Medulla oblongata (tissue), 1 donor: ENCODE measurements at regions not wholly inside any gene's neighbourhood (a gene's known extent, or its start where the extent isn't known, plus 50 kb on each side); places are given as distances from the start of the nearest gene placed in this dataset.
A peak's percentile ranks its signal among the peaks of the same experiment; 100 is the strongest.

Source experiments
- DNase-seq: peaks from one replicate; pipeline ENCODE4 v3.0.0-alpha.2; 2015; ENCODE audit errors: extremely low spot score

DNA sequence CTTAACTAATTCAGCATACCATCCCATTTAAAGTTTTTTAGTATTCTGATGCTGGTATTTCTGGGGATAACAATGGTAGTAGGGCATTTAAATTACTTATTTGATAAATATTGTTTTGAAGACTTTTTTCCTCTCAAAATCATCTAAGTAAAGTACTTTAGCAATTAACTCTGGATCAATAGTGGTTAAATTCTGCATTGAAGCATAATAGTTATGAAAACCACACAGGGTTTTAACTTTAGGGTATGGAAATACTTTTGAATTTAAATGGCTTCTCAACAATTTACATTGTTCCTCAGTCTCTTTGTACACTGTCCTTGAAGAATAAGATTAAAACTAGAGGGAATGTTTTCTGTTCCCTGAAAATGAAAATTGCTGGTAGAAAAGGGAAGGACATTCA, 202.6 kb upstream of the STEAP4 start:
- no peak for DNase-seq

DNA sequence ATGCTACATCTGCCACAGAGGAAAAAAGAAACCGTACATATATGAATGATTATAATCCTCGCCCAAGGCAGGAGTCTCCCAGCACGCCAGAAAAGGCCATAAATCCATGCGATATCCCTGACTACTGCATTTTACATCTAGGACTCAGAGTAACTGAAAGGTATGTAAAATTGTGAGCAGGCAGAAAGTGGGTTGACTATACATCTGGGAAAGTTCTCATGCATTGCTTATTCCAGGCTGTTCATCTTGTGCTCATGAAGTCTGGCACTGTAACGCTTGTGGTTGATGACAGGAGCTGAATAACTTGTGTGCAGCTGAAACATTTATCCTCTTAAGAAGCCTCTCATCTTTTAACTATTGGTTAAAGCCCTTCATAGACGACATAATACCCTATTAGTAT, 193.4 kb upstream of the STEAP4 start:
- DNase-seq: no peak

DNA sequence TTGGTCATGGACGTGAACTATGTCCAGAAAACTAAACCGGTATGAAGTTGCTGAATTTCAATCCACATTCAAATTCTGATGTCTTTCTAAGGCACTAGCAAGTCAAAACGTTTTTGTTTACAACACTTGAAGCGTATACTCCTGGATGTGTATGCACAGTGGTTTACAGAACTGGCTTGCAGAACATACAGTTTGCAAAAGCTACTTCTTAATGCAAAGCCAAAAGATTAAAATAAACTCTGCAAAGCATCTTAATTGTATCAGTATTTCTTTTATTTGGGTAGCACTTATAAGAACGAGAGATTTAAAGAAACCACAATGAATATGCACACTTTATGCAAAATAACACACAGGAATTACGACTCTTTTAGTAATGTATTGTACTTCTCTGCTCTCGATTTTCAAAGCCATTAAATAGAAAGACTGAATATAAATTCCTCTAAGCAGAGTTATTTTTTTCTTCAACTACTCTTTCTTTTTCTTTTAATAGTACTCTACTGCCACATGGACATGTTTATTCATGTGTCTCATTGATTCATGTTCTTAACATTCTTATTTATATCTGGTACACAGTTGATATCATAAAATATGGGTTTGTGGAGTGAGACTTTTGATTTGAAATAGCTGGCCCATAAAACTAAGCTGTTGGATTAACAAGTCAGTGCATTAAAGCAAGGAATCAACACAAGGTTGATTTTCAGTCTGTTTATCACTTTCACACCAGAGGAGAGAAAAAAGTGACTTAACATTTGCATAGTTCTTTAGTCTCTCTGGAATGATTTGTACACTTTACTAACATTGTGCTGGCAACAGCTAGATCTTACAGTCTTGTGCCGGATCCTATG, 189.4 kb upstream of the STEAP4 start:
- no peak for DNase-seq

DNA sequence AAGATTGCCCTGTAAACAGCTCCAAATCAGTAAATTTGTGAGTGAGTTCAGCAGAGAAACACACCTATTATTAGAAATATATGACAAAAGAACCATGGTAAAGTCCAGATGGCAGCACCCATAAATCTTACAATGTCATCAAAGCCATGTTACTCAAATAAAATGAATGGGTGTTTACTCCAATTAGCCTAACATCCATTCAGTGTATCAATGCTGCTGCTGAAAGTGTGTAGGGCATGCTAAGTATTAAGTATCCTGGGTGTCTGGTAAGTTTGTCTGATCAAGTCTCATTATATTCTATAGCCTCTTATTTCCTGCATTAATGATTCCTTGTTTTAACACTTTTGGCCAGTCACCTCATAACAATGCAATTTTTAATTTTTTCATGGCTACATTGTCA, 185.5 kb upstream of the STEAP4 start:
- no peak for DNase-seq

DNA sequence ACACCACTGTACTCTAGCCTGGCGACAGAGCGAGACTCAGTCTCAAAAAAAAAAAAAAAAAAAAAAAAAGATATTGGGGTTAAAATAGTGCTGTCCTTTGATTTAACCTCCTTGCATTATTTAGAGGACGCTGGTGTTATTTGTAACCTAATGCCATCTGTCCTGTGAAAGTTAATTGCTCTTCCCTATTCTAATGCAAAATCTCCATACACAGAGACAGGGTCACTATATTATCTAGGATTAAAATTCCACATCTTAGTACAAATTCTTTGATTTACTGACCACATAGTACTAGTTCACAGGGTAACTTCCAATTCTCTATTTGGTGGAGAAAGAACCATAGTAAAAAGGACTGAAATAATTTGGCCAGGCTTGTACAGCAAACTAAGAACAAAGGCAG, 184.2 kb upstream of the STEAP4 start:
- DNase-seq: no peak

DNA sequence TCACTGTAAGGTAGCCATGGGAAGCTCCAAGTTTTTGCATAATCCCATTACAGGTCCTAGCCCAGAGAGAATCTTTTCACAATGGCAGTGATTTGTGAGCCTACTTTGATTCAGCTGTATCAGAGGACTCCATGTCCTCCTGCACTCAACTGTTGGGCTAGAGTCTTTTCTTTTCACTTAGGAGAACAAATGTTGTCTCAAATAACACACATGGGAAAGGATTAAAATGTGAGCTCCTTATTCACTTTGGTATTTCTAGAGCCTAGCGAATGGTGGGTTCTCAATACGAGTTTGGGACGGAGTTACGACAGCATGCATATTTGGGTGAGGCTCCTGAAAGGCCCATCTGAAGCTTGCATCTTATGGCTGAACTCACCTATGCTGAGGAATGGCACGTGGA, 183.5 kb upstream of the STEAP4 start:
- no peak for DNase-seq

DNA sequence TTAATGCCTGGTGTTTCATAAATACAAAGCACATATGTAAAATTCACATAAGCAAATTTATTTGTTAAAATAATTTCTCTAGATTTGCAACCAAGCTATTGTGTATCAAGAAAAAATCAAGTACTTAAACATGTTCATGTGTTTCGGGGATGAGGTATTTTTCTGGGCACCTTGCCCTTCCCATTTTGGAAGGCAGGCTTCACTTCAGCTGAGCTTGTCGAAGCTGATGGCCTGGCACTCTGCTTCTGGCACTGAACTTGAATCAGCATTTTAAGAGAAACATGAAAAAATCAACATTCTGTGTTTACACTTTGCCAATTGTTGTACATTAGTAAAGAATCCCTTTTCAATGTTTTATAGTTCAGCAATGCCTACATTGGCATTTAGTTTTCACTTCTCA, 179.1 kb upstream of the STEAP4 start:
- DNase-seq: peak; percentile 23

DNA sequence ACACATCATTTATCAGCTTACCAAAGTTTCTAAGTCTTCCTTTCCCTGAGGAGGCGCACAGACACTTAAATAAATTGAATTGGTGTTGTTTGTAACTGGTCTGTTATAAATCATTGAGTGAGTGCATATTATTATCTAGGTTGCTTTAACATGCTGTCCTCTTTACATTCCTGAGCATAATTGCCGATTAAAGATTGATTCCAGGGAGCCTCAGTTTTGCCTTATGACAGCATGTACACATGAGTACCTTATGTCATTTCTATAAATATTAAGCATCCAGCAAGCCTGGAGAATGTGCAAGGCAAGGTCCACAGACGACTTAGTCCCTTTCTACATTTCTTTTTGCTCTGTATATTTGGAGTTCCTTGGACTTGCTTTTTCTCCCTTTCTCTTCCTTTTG, 177.9 kb upstream of the STEAP4 start:
- no peak for DNase-seq

DNA sequence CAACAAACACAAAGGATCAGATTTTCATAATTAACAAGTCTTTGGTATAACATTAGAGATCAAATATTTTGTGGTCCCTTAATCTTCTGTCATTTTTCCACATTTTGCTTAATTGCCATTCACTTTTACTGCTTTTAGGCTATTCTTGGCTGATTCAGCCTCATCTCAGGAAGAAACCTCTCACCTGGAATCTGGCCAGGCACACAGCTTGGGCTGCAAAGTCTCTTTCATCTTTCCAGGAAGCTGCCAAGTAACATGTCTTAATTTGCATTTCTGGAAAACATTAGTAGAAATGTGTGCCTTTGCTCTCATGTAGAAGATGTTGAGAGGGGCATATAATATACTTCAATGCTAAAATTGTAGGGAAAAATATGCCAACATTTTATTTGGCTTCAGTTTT, 174.2 kb upstream of the STEAP4 start:
- DNase-seq: peak; percentile 80

DNA sequence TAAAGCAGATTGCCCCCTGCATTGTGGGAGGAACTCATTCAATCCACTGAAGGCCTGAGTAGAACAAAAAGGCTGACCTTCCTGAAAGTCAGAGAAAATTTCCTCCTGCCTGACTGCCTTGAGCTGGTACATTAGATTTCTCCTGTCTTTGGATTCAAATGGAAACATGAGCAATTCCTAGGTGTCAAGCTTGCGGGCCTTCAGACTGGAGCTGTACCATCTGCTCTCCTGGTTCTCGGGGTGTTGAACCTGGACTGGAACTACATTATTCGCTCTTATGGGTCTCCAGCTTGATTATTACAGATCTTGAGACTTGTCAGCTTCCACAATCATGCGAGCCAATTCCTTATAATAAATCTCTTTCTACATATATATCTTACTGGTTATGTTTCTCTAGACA, 173.6 kb upstream of the STEAP4 start:
- DNase-seq: no peak

DNA sequence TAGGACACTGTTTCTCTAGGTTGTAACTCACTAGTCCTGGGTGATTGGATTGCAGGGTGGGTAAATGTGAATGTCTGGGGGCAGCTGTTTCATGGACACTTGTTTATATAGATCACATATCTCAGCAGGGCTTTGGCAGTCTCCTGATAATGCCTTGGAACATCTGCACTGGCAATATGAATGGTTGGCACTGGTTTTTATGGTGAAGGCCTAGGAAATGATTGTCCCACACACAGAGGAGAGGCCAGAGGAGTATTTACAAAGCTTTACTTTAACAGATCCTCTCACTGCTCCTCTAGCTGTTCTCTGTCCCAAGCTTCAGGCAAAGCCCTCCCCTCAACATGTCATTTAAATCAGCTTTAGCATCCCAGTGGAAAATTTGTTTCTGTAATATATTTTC, 171.3 kb upstream of the STEAP4 start:
- no peak for DNase-seq

DNA sequence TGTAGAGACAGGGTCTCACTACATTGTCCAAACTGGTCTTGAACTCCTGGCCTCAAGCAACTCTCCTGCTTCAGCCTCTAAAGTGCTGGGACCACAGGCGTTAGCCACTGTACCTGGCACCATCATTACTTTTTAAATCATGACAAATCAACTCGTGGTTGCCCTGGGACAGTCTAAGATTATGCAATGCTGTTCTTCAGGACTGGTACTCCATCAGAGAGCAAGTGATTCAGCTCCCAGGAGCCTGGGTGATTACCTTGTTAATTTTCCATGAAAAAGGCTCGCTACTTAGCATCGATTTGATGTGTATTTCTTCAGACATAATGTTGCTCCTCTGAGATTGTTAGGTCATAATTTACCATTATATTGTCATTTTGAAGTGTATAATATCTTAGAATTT, 158.9 kb upstream of the STEAP4 start:
- DNase-seq: no peak

DNA sequence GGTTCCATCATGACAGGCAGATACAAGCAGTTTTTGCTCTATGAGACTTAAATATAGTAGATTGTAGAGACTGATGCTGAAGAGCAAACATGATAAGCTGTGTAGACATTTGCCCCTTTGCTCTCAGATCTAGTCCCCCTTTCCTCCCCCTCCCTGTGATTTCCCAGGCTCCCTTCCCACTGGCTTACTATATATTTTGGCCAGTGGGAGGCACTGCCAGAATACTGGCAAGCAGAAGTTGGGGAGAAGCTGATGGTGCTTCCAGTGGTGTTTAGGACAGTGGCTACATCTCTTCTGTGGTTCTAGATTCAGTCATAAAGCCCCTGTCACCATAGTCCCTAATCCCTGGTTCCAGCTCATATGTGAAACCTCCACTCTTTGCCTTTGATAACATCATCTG, 156.1 kb upstream of the STEAP4 start:
- DNase-seq: no peak

DNA sequence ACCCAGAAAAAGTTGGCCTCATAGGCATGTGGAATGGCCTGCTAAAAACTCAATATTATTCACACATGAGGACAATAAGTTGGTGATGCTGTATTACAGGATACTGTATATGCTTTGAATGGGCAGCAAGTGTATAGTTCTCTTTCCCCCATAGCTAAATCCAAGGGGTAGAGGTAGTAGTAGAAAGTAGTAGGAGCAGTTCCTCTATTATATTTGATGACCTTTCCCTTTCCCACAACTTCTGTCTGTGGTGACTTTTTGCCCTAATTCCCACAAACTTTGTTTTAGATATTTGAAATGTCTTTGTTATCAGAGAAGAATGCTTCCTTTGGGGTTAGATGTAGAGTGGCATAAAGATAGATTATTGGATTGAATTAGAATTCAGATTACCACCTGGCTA, 154.0 kb upstream of the STEAP4 start:
- no peak for DNase-seq

DNA sequence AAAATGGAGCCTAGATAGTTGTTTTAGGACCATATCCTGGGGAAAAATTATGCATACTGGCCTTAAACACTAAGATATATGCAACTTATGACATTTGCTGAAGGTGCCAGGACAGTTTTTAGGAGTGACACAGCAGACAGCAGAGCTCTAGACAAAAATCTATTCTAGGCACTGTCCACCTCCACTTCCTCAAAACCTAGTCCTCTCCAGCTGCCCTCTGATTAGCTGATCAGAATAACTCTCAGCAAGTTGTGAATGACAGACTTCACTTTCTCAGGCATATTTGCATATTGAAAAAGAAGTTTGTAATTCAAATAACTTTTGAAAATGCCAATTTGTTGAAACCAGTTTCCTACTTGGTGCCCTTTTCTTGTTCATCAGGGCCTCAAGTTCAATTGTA, 152.3 kb upstream of the STEAP4 start:
- peak; percentile 10 for DNase-seq

DNA sequence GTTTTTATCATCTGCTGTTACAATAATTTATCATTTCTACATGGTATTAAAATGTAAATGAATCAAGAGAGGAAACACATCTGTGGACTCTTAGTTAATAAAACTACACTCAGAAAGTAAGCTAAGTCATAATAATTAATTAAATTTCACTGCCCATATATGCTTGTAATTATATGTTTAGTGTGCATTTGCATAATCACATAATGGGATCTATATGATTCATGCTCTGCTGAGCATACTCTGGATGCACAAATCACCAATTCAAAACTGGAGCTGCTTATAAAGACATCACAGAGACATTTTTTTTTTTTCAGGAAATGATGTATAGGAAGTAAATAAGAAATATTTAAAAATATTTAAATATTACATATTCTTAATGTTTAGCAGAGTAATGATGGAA, 151.6 kb upstream of the STEAP4 start:
- no peak for DNase-seq

DNA sequence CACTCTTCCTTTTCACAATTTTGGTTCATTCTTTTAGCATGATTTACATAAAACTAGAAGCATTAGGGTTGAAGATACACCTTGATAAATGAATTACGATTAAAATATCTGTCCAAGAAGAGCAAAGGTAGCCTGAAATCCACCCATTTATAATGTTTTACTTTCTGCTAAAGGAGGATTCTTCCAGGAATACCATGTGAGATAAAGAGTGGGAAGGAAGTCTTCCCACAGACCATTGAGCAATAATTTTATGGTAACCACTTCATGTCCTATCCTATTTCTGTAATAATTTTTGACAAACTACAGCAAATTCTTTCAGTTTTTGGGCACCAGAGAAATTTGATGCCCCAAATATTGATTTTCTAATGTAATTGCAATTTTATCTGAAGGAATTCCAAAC, 150.6 kb upstream of the STEAP4 start:
- DNase-seq: no peak

DNA sequence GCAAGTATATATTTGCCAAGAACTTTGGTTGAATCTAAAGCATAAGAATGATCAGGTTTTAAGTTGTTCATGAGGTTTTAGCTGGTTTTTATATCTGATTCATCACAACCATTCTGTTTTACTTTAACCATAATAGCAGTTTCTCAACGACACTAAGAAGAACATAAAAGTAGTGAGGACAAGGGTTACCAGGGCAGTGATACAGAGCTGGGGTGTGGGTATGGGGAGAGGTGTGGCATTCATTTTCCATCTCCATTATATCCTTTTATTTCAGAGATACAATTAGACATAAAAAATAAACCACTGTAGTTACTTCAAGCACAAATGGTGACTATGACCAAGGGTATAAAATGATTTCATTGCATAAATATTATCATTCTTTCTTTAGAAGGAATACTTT, 149.8 kb upstream of the STEAP4 start:
- DNase-seq: no peak

DNA sequence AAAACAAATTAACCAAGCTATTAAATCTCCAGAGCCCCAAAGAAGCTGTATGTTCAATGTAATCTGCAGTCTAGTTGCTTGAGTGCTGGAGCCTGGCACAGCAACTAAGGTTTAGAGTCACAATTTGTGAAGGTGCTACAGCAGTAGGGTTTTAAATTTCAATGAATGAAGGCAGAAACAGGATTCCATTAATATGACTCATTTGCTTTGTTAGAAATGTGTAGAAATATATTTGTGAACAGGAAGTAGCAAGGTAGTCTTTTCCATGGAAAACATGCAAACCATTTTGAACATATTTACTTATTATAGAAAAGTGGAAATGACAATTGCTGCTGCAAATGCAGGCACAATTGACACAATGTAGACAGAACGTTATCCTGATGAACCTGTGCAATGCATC, 149.0 kb upstream of the STEAP4 start:
- no peak for DNase-seq

DNA sequence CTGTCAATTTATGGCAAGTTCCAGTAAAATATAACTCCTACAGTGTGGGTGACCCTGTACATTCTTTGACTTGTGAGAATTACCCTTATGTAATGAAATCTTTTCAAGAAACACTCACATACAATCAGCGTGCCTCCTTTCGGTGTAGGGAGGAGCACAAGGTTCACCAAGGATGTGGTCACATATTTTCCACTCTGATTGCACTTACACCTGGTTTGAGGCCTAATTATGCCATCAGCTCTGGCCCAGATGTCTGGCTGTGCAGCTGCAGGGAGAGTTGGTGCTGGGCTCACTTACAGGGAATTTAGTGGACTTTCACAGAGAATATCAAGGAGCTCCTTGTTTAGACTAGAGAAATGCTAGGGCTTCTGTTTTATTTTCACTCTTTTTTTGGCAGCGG, 146.0 kb upstream of the STEAP4 start:
- no peak for DNase-seq

DNA sequence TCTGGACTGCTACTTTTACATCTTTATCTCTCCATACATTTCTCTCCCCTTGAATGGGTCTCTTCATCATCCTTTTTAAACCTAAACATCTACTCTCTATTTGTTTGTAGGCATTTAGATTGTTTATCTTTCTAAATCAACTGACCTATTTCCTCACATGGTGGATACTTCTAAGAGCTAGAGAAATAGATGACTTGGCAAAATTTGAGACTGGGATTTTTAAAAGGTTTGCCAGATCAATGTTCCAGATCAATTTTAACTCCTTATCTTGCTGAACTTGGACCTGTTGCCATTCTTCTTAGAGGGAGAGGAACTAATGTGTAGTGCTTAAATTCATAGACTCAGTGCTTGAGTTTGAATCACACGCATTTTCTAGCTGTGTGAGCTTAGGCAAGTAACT, 144.2 kb upstream of the STEAP4 start:
- DNase-seq: no peak

DNA sequence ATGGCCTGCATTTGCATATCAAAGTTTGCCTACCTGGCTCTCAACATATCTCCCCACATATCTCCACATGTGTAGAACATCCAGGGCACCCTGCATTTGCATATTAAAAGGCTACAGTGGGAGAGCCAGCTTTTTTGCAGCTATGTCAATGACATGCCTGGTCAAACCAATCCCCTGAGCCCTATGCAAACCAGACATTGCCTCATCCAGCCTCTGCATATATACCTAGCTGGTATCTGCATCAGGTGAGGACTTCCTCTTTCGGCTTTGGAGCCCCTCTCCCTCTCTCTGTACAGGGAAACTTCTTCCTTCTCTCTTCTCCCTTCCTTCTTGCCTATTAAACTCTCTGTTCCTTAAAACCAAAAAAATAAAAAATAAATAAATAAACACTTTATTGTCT, 142.7 kb upstream of the STEAP4 start:
- DNase-seq: no peak

DNA sequence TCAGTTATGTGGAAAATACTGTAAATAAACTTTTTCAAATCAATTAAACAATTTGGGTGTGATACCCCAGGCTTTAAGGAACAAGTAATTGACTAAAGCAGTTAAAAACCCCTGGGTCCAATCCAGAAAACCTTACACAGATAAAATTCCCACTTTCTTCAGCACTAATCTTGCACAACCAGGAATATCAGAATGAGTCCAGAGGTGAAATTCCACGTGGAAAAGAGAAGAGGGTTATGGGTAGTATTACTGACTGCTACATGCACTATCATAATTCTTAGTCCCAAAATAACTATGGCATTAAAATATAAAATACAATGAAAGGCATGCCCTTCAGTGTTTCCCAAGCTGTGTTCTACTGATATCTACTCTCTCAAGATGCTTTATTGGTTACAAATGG, 135.7 kb upstream of the STEAP4 start:
- DNase-seq: no peak

DNA sequence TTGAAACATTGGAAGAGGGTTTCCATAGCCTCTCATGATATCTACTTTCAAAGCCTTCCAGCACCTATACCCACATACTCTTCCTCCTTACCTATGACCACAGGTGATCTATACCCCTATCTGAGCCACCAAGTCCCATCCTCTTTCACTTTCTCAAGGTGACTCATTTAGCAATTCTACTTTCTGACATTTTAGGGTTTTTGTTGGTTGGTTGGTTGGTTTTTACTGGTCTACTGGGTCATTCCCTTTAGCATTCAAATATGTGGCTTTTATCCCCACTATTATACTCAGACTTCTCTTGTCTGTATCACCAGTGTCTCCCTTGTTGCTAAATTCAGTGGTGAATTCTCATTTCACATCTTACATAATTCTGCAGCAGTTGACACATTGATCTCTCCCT, 130.4 kb upstream of the STEAP4 start:
- no peak for DNase-seq
